ENCODE measurements at regions not wholly inside any gene's neighbourhood (a gene's known extent, or its start where the extent isn't known, plus 50 kb on each side); places are given as distances from the start of the nearest gene placed in this dataset.

DNA sequence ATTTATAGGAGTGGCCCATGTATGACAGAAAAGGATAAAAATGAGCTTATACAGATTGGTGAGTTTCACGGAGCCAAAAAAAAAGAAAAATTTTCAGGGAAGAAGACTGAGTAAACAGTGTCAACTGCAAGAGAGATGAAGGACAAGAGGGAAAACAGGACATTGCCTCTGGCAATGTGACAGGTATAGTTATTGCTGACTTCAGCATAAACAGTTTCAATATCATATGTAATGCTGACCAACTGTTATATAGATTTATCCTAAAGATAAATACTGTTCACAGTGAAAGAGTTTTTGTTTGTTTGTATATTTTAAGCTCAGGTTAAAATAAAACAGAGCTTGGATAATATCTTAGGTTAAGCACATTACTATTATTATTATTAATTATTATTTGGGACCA, 98.0 kb upstream of the FSIP2 start:
- TF ChIP-seq POLR2AphosphoS5 (IDR thresholded peaks at IDR 0.05; ENCODE audit: low read depth, low read length) (no peak), POLR2A (IDR thresholded peaks at IDR 0.05; ENCODE audit: borderline replicate concordance, extremely low read depth, insufficient read depth, insufficient read length) (no peak), SIN3A (IDR thresholded peaks at IDR 0.05; ENCODE audit: low read depth) (no peak), ZNF274 (IDR thresholded peaks at IDR 0.05; ENCODE audit: low read depth, low read length) (no peak), ELF1 (IDR thresholded peaks at IDR 0.05; ENCODE audit: borderline replicate concordance, low read depth) (no peak)
- TF ChIP-seq, protein P1, sequence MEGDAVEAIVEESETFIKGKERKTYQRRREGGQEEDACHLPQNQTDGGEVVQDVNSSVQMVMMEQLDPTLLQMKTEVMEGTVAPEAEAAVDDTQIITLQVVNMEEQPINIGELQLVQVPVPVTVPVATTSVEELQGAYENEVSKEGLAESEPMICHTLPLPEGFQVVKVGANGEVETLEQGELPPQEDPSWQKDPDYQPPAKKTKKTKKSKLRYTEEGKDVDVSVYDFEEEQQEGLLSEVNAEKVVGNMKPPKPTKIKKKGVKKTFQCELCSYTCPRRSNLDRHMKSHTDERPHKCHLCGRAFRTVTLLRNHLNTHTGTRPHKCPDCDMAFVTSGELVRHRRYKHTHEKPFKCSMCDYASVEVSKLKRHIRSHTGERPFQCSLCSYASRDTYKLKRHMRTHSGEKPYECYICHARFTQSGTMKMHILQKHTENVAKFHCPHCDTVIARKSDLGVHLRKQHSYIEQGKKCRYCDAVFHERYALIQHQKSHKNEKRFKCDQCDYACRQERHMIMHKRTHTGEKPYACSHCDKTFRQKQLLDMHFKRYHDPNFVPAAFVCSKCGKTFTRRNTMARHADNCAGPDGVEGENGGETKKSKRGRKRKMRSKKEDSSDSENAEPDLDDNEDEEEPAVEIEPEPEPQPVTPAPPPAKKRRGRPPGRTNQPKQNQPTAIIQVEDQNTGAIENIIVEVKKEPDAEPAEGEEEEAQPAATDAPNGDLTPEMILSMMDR (IDR thresholded peaks at IDR 0.05 in 2 of 3, conservative IDR thresholded peaks at IDR 0.05 in 1 of 3; ENCODE audit: borderline replicate concordance in 1 of 3, insufficient read depth in 1 of 3, low read depth in 2 of 3, low read length in 2 of 3), result no peak
- TF ChIP-seq, protein P2, sequence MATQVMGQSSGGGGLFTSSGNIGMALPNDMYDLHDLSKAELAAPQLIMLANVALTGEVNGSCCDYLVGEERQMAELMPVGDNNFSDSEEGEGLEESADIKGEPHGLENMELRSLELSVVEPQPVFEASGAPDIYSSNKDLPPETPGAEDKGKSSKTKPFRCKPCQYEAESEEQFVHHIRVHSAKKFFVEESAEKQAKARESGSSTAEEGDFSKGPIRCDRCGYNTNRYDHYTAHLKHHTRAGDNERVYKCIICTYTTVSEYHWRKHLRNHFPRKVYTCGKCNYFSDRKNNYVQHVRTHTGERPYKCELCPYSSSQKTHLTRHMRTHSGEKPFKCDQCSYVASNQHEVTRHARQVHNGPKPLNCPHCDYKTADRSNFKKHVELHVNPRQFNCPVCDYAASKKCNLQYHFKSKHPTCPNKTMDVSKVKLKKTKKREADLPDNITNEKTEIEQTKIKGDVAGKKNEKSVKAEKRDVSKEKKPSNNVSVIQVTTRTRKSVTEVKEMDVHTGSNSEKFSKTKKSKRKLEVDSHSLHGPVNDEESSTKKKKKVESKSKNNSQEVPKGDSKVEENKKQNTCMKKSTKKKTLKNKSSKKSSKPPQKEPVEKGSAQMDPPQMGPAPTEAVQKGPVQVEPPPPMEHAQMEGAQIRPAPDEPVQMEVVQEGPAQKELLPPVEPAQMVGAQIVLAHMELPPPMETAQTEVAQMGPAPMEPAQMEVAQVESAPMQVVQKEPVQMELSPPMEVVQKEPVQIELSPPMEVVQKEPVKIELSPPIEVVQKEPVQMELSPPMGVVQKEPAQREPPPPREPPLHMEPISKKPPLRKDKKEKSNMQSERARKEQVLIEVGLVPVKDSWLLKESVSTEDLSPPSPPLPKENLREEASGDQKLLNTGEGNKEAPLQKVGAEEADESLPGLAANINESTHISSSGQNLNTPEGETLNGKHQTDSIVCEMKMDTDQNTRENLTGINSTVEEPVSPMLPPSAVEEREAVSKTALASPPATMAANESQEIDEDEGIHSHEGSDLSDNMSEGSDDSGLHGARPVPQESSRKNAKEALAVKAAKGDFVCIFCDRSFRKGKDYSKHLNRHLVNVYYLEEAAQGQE (IDR thresholded peaks at IDR 0.05; ENCODE audit: low read depth), result no peak
- TF ChIP-seq, protein P3, sequence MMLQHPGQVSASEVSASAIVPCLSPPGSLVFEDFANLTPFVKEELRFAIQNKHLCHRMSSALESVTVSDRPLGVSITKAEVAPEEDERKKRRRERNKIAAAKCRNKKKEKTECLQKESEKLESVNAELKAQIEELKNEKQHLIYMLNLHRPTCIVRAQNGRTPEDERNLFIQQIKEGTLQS (IDR thresholded peaks at IDR 0.05), result no peak
- TF ChIP-seq, protein P4, sequence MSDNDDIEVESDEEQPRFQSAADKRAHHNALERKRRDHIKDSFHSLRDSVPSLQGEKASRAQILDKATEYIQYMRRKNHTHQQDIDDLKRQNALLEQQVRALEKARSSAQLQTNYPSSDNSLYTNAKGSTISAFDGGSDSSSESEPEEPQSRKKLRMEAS (IDR thresholded peaks at IDR 0.05), result no peak

Data from HCT116 (cell line).